ENCODE measurements at regions not wholly inside any gene's neighbourhood (a gene's known extent, or its start where the extent isn't known, plus 50 kb on each side); places are given as distances from the start of the nearest gene placed in this dataset.

GRCh38 chr11:119779195-119780071 lies 50.4 kb upstream of the NECTIN1 start:
- no peak for TF ChIP-seq CTCF (IDR thresholded peaks at IDR 0.05)
- TF ChIP-seq POLR2A (IDR thresholded peaks at IDR 0.05): no peak
- TF ChIP-seq POLR2AphosphoS5 (IDR thresholded peaks at IDR 0.05; ENCODE audit: insufficient read depth in 1 of 2, low read depth in 1 of 2): no peak
